Keratinocyte (primary cell): ENCODE measurements at regions not wholly inside any gene's neighbourhood (a gene's known extent, or its start where the extent isn't known, plus 50 kb on each side); places are given as distances from the start of the nearest gene placed in this dataset.

Experiments
- CTCF ChIP-seq, 3 experiments: IDR thresholded peaks in 1 of 3; conservative IDR thresholded peaks in 1 of 3; optimal IDR thresholded peaks in 1 of 3; 2 replicates in 2 of 3; 3 replicates in 1 of 3; pipeline versions ENCODE3 to v1.5.1; 2011; ENCODE audit warnings: low read length in 3 of 3, mild to moderate bottlenecking in 3 of 3, moderate library complexity in 2 of 3, control low read depth in 1 of 3, inconsistent platforms in 1 of 3; ENCODE audit not compliant: insufficient read depth in 2 of 3; ENCODE audit errors: extremely low read depth in 1 of 3
- EZH2 ChIP-seq: IDR thresholded peaks from one replicate; pipeline ENCODE4 v1.6.1; 2012; ENCODE audit warnings: inconsistent platforms, mild to moderate bottlenecking, low read length, moderate library complexity

- no peak for TF ChIP-seq EZH2
- TF ChIP-seq CTCF (optimal IDR thresholded peaks at IDR 0.05 in 1 of 3, IDR thresholded peaks at IDR 0.05 in 1 of 3, conservative IDR thresholded peaks at IDR 0.05 in 1 of 3; ENCODE audit: extremely low read depth in 1 of 3, insufficient read depth in 2 of 3, low read length in 3 of 3) = no peak
Observed at GRCh38 chr2:187942876-187943275, 348.8 kb upstream of the GULP1 start.
